C4-2B (cell line): ENCODE measurements at regions not wholly inside any gene's neighbourhood (a gene's known extent, or its start where the extent isn't known, plus 50 kb on each side); places are given as distances from the start of the nearest gene placed in this dataset.

Experiments
- ZFX ChIP-seq: fragments of 450-650 bp; IDR thresholded peaks from 2 replicates; pipeline ENCODE4 v1.6.1; 2017
- TF ChIP-seq, protein P1 (sequence below): fragments of 450-650 bp; conservative IDR thresholded peaks from 2 replicates; pipeline ENCODE4 v1.5.1; 2017; ENCODE audit warnings: mild to moderate bottlenecking

DNA sequence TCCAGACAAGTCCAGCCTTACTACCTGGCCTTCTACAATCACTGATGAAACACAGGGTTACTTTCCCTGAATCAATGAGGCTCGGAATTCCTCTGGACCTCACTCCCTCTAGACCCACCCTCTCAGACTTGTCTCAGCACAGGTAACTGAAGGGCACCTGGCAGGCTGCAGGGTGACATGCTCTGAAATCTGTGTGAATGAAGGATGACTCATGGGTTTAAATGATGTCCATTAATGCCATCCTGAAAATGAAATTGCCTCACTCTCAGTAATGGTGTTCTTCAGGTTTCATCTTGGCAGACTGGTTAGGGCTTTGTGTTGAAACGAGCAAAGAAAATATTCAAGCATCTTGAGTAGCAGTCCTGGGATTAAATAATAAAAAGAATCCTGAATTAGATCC is 134.4 kb downstream of the MAF start:
- TF ChIP-seq, protein P1, sequence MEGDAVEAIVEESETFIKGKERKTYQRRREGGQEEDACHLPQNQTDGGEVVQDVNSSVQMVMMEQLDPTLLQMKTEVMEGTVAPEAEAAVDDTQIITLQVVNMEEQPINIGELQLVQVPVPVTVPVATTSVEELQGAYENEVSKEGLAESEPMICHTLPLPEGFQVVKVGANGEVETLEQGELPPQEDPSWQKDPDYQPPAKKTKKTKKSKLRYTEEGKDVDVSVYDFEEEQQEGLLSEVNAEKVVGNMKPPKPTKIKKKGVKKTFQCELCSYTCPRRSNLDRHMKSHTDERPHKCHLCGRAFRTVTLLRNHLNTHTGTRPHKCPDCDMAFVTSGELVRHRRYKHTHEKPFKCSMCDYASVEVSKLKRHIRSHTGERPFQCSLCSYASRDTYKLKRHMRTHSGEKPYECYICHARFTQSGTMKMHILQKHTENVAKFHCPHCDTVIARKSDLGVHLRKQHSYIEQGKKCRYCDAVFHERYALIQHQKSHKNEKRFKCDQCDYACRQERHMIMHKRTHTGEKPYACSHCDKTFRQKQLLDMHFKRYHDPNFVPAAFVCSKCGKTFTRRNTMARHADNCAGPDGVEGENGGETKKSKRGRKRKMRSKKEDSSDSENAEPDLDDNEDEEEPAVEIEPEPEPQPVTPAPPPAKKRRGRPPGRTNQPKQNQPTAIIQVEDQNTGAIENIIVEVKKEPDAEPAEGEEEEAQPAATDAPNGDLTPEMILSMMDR = no peak
- no peak for TF ChIP-seq ZFX
